Immature natural killer cell (primary cell): ENCODE measurements at regions not wholly inside any gene's neighbourhood (a gene's known extent, or its start where the extent isn't known, plus 50 kb on each side); places are given as distances from the start of the nearest gene placed in this dataset.
"Not testable (repeated sequence)": the region's sequence is repeated elsewhere in the genome, so short reads cannot be mapped to it uniquely, and the experiment has no call there.

ENCODE experiments used
- DNase-seq, 3 donors: peaks; one replicate each; pipeline ENCODE4 v3.0.0; 2022; ENCODE audit warnings: mixed read lengths in 1 of 3
- H3K27ac Mint-ChIP-seq, 6 donors: one replicate each; pipeline ENCODE4 v1.8.0; 2020; ENCODE audit warnings: mixed read lengths in 6 of 6, mild to moderate bottlenecking in 5 of 6, inconsistent platforms in 4 of 6, moderate library complexity in 3 of 6
- H3K27me3 Mint-ChIP-seq, 3 donors: one replicate each; pipeline ENCODE4 v1.8.0; 2020 to 2021; ENCODE audit warnings: low read depth in 3 of 3, mild to moderate bottlenecking in 3 of 3, mixed read lengths in 3 of 3, moderate library complexity in 3 of 3, inconsistent platforms in 1 of 3
- H3K36me3 Mint-ChIP-seq, 3 donors: one replicate each; pipeline ENCODE4 v1.8.0; 2020; ENCODE audit warnings: mixed read lengths in 3 of 3, inconsistent platforms in 2 of 3, mild to moderate bottlenecking in 2 of 3
- H3K4me1 Mint-ChIP-seq, 2 donors: one replicate each; pipeline ENCODE4 v1.8.0; 2020; ENCODE audit warnings: inconsistent platforms in 2 of 2, mild to moderate bottlenecking in 2 of 2, mixed read lengths in 2 of 2, moderate library complexity in 1 of 2
- H3K4me3 Mint-ChIP-seq, 5 donors: one replicate each; pipeline ENCODE4 v1.8.0; 2020; ENCODE audit warnings: mild to moderate bottlenecking in 5 of 5, mixed read lengths in 5 of 5, inconsistent platforms in 3 of 5, moderate library complexity in 3 of 5
- H3K9me3 Mint-ChIP-seq, 6 donors: one replicate each; pipeline ENCODE4 v1.8.0; 2020; ENCODE audit warnings: mild to moderate bottlenecking in 6 of 6, mixed read lengths in 6 of 6, inconsistent platforms in 4 of 6, moderate library complexity in 3 of 6

- H3K9me3 Mint-ChIP-seq = no peaks in the 10 kb centered on the region
- DNase-seq = no peak
- no peak overlapping the region for H3K27ac Mint-ChIP-seq
- no peaks in the 10 kb centered on the region for H3K36me3 Mint-ChIP-seq
- H3K4me3 Mint-ChIP-seq = no peak overlapping the region
- peaks cover 9 to 10% of the 10 kb centered on the region in 2 donors for H3K4me1 Mint-ChIP-seq
- H3K27me3 Mint-ChIP-seq = peaks cover 2 to 4% (median 4%) of the 10 kb centered on the region in 3 donors
Measured at GRCh38 chr2:38494394-38494793, 108.3 kb downstream of the HNRNPLL start.

- Mint-ChIP-seq H3K27me3 (peaks cover 2 to 4% (median 4%) of the 10 kb centered on the region in 3 donors), H3K27ac (no peak overlapping the region), H3K4me3 (no peak overlapping the region), H3K36me3 (no peaks in the 10 kb centered on the region), H3K4me1 (no peaks in the 10 kb centered on the region), H3K9me3 (no peaks in the 10 kb centered on the region)
- DNase-seq = no peak
Measured at GRCh38 chr2:38492042-38492615, 110.6 kb downstream of the HNRNPLL start.

- Mint-ChIP-seq H3K36me3 (no peaks in the 10 kb centered on the region), H3K27me3 (peaks cover 4% of the 10 kb centered on the region in 3 donors), H3K4me3 (no peak overlapping the region), H3K4me1 (no peaks in the 10 kb centered on the region), H3K27ac (no peak overlapping the region), H3K9me3 (no peaks in the 10 kb centered on the region)
- DNase-seq = no peak
Measured at GRCh38 chr2:38491436-38491835, 111.3 kb downstream of the HNRNPLL start.

- DNase-seq = no peak
- Mint-ChIP-seq H3K4me1 (no peaks in the 10 kb centered on the region), H3K27me3 (peaks cover 2 to 4% (median 4%) of the 10 kb centered on the region in 3 donors), H3K36me3 (no peaks in the 10 kb centered on the region), H3K9me3 (no peaks in the 10 kb centered on the region), H3K27ac (no peak overlapping the region), H3K4me3 (no peak overlapping the region)
Measured at GRCh38 chr2:38489846-38490245, 112.8 kb upstream of the ATL2 start.

- Mint-ChIP-seq H3K27ac (no peak overlapping the region), H3K4me3 (no peak overlapping the region), H3K9me3 (no peaks in the 10 kb centered on the region), H3K36me3 (no peaks in the 10 kb centered on the region), H3K4me1 (no peaks in the 10 kb centered on the region), H3K27me3 (peaks cover 0 to 3% (median 2%) of the 10 kb centered on the region in 3 donors)
- no peak for DNase-seq
Measured at GRCh38 chr2:38487852-38488251, 110.8 kb upstream of the ATL2 start.

- DNase-seq = no peak
- no peak overlapping the region for H3K4me3 Mint-ChIP-seq
- H3K27ac Mint-ChIP-seq = no peak overlapping the region
- H3K9me3 Mint-ChIP-seq = no peaks in the 10 kb centered on the region
- H3K36me3 Mint-ChIP-seq = no peaks in the 10 kb centered on the region
- no peaks in the 10 kb centered on the region for H3K4me1 Mint-ChIP-seq
- peaks cover 0 to 3% (median 2%) of the 10 kb centered on the region in 3 donors for H3K27me3 Mint-ChIP-seq
Measured at GRCh38 chr2:38486213-38487026, 109.3 kb upstream of the ATL2 start.

GRCh38 chr2:38485734-38486133, 108.7 kb upstream of the ATL2 start:
- Mint-ChIP-seq H3K9me3 (peaks cover 0 to 3% (median 2%) of the 10 kb centered on the region in 6 donors), H3K4me3 (no peak overlapping the region), H3K36me3 (no peaks in the 10 kb centered on the region), H3K27ac (no peak overlapping the region), H3K4me1 (no peaks in the 10 kb centered on the region), H3K27me3 (peaks cover 0 to 3% (median 0%) of the 10 kb centered on the region in 3 donors)
- no peak for DNase-seq

GRCh38 chr2:38484957-38485356, 107.9 kb upstream of the ATL2 start:
- Mint-ChIP-seq H3K27me3 (peaks cover 0 to 3% (median 0%) of the 10 kb centered on the region in 3 donors), H3K36me3 (no peaks in the 10 kb centered on the region), H3K9me3 (peaks cover 0 to 10% (median 6%) of the 10 kb centered on the region in 6 donors), H3K27ac (no peak overlapping the region), H3K4me1 (no peaks in the 10 kb centered on the region), H3K4me3 (no peak overlapping the region)
- DNase-seq = no peak

GRCh38 chr2:38483776-38484501, 106.9 kb upstream of the ATL2 start:
- no peak overlapping the region for H3K4me3 Mint-ChIP-seq
- peaks cover 1 to 5% (median 4%) of the 10 kb centered on the region in 3 donors for H3K27me3 Mint-ChIP-seq
- H3K36me3 Mint-ChIP-seq = no peaks in the 10 kb centered on the region
- no peak for DNase-seq
- H3K9me3 Mint-ChIP-seq = peaks cover 0 to 10% (median 6%) of the 10 kb centered on the region in 6 donors
- H3K4me1 Mint-ChIP-seq = no peaks in the 10 kb centered on the region
- no peak overlapping the region for H3K27ac Mint-ChIP-seq

GRCh38 chr2:38482710-38483109, 105.6 kb upstream of the ATL2 start:
- H3K9me3 Mint-ChIP-seq, H3K27ac Mint-ChIP-seq, DNase-seq, H3K4me1 Mint-ChIP-seq, H3K27me3 Mint-ChIP-seq, H3K4me3 Mint-ChIP-seq, H3K36me3 Mint-ChIP-seq: not testable (repeated sequence)

GRCh38 chr2:38480617-38481016, 103.5 kb upstream of the ATL2 start:
- Mint-ChIP-seq H3K9me3 (peaks cover 0 to 10% (median 6%) of the 10 kb centered on the region in 6 donors), H3K4me1 (no peaks in the 10 kb centered on the region), H3K4me3 (no peak overlapping the region), H3K27ac (no peak overlapping the region), H3K36me3 (no peaks in the 10 kb centered on the region), H3K27me3 (peaks cover 2 to 5% (median 3%) of the 10 kb centered on the region in 3 donors)
- no peak for DNase-seq

- Mint-ChIP-seq H3K4me1 (no peaks in the 10 kb centered on the region), H3K36me3 (no peaks in the 10 kb centered on the region), H3K27me3 (peaks cover 8 to 10% (median 9%) of the 10 kb centered on the region in 3 donors), H3K9me3 (peaks cover 0 to 10% (median 6%) of the 10 kb centered on the region in 6 donors), H3K4me3 (no peak overlapping the region), H3K27ac (no peak overlapping the region)
- DNase-seq = no peak
Measured at GRCh38 chr2:38477006-38477405, 99.9 kb upstream of the ATL2 start.

GRCh38 chr2:38475567-38475881, 98.5 kb upstream of the ATL2 start:
- Mint-ChIP-seq H3K36me3 (no peaks in the 10 kb centered on the region), H3K4me1 (no peaks in the 10 kb centered on the region), H3K4me3 (no peak overlapping the region), H3K27me3 (peaks cover 8 to 14% (median 9%) of the 10 kb centered on the region in 3 donors), H3K9me3 (peaks cover 0 to 5% (median 2%) of the 10 kb centered on the region in 6 donors), H3K27ac (no peak overlapping the region)
- no peak for DNase-seq
